Trophoblast cell (in vitro differentiated cells and primary cell): ENCODE measurements at regions not wholly inside any gene's neighbourhood (a gene's known extent, or its start where the extent isn't known, plus 50 kb on each side); places are given as distances from the start of the nearest gene placed in this dataset.

ENCODE experiments used
- DNase-seq, 2 donors: peaks; one replicate each; pipeline ENCODE4 v3.0.0-alpha.2; 2016
- H2AFZ ChIP-seq: 2 replicates; pipeline ENCODE4 v1.6.1; 2013; ENCODE audit warnings: low read length, moderate library complexity, mild to moderate bottlenecking; ENCODE audit not compliant: insufficient read depth, poor library complexity
- H2AK5ac ChIP-seq: 2 replicates; pipeline ENCODE4 v1.6.1; 2013; ENCODE audit warnings: mild to moderate bottlenecking, low read length
- H2BK120ac ChIP-seq: 2 replicates; pipeline ENCODE4 v1.6.1; 2013; ENCODE audit warnings: low read length, mild to moderate bottlenecking, moderate library complexity; ENCODE audit not compliant: insufficient read depth, poor library complexity
- H2BK12ac ChIP-seq: 2 replicates; pipeline ENCODE4 v1.6.1; 2013; ENCODE audit warnings: mild to moderate bottlenecking, low read length, moderate library complexity
- H2BK5ac ChIP-seq: 2 replicates; pipeline ENCODE4 v1.6.1; 2013; ENCODE audit warnings: low read length, low read depth, moderate library complexity, mild to moderate bottlenecking; ENCODE audit not compliant: poor library complexity
- H3K14ac ChIP-seq: 2 replicates; pipeline ENCODE4 v1.6.1; 2013; ENCODE audit warnings: mild to moderate bottlenecking, low read length
- H3K18ac ChIP-seq: 2 replicates; pipeline ENCODE4 v1.6.1; 2013; ENCODE audit warnings: mild to moderate bottlenecking, low read length
- H3K23ac ChIP-seq: 2 replicates; pipeline ENCODE4 v1.6.1; 2013; ENCODE audit warnings: low read length
- H3K27ac ChIP-seq: 2 replicates; pipeline ENCODE4 v1.5.1; 2013; ENCODE audit warnings: low read depth, mild to moderate bottlenecking, inconsistent platforms, low read length, moderate library complexity
- H3K27me3 ChIP-seq: 2 replicates; pipeline ENCODE4 v1.6.1; 2013; ENCODE audit warnings: inconsistent platforms, mild to moderate bottlenecking, low read length, moderate library complexity; ENCODE audit not compliant: insufficient read depth
- H3K36me3 ChIP-seq, 2 experiments: 1 replicate in 1 of 2; 2 replicates in 1 of 2; pipeline ENCODE4 v1.6.1; 2013; ENCODE audit warnings: low read length in 2 of 2, mild to moderate bottlenecking in 2 of 2, moderate library complexity in 1 of 2; ENCODE audit not compliant: insufficient read depth in 2 of 2, control insufficient read depth in 1 of 2
- H3K4ac ChIP-seq: 2 replicates; pipeline ENCODE4 v1.6.1; 2013; ENCODE audit warnings: low read depth, mild to moderate bottlenecking, low read length, moderate library complexity
- H3K4me1 ChIP-seq, 2 experiments: 1 replicate in 1 of 2; 2 replicates in 1 of 2; pipeline ENCODE4 v1.6.1; 2013; ENCODE audit warnings: low read length in 2 of 2, mild to moderate bottlenecking in 2 of 2, moderate library complexity in 1 of 2; ENCODE audit not compliant: insufficient read depth in 2 of 2, control insufficient read depth in 1 of 2
- H3K4me2 ChIP-seq: 2 replicates; pipeline ENCODE4 v1.6.1; 2013; ENCODE audit warnings: inconsistent platforms, mild to moderate bottlenecking, low read length, moderate library complexity
- H3K4me3 ChIP-seq: 2 replicates; pipeline ENCODE4 v1.5.1; 2013; ENCODE audit warnings: mild to moderate bottlenecking, low read depth, low read length, inconsistent platforms
- H3K79me1 ChIP-seq: one replicate; pipeline ENCODE4 v1.6.1; 2013; ENCODE audit warnings: low read length
- H3K79me2 ChIP-seq: 2 replicates; pipeline ENCODE4 v1.6.1; 2013; ENCODE audit warnings: low read length, mild to moderate bottlenecking; ENCODE audit not compliant: control insufficient read depth, insufficient read depth, poor library complexity
- H3K9ac ChIP-seq: 2 replicates; pipeline ENCODE4 v1.6.1; 2013; ENCODE audit warnings: mild to moderate bottlenecking, low read length
- H3K9me3 ChIP-seq: 2 replicates; pipeline ENCODE4 v1.6.1; 2013; ENCODE audit warnings: low read depth, mild to moderate bottlenecking, control low read depth, inconsistent platforms, low read length; ENCODE audit not compliant: insufficient read depth
- H4K12ac ChIP-seq: 2 replicates; pipeline ENCODE4 v1.6.1; 2013; ENCODE audit warnings: low read depth, mild to moderate bottlenecking, low read length, moderate library complexity
- H4K8ac ChIP-seq: 2 replicates; pipeline ENCODE4 v1.6.1; 2013; ENCODE audit warnings: low read depth, mild to moderate bottlenecking, low read length, moderate library complexity
- H4K91ac ChIP-seq: one replicate; pipeline ENCODE4 v1.6.1; 2013; ENCODE audit warnings: low read depth, mild to moderate bottlenecking, low read length, moderate library complexity
- WGBS: extraction: QIAGEN DNeasy Blood & Tissue Kit; methylation state at CpG from one replicate; pipeline ENCODE4 v1.1.7; 2013; ENCODE audit warnings: missing lambda C conversion rate; ENCODE audit not compliant: insufficient read length, insufficient coverage; ENCODE audit errors: extremely low coverage; 5-methylcytosine and 5-hydroxymethylcytosine counted together

- no peak overlapping the region for H4K8ac ChIP-seq
- H3K79me2 ChIP-seq: no peaks in the 10 kb centered on the region
- H4K12ac ChIP-seq: no peak overlapping the region
- H3K18ac ChIP-seq: no peak overlapping the region
- WGBS: no CpG with 5 or more reads among the region's 4 CpGs
- no peak overlapping the region for H3K9ac ChIP-seq
- peaks cover 12% of the 10 kb centered on the region for H3K9me3 ChIP-seq
- no peak overlapping the region for H2BK120ac ChIP-seq
- H4K91ac ChIP-seq: no peak overlapping the region
- H2BK12ac ChIP-seq: no peak overlapping the region
- H3K27me3 ChIP-seq: no peaks in the 10 kb centered on the region
- H3K27ac ChIP-seq: no peak overlapping the region
- H2BK5ac ChIP-seq: no peak overlapping the region
- no peak for DNase-seq
- H3K14ac ChIP-seq: no peak overlapping the region
- no peaks in the 10 kb centered on the region for H3K36me3 ChIP-seq
- H3K4ac ChIP-seq: no peak overlapping the region
- H3K23ac ChIP-seq: no peak overlapping the region
- no peak overlapping the region for H3K4me3 ChIP-seq
- no peak overlapping the region for H3K4me2 ChIP-seq
- H2AK5ac ChIP-seq: no peak overlapping the region
- no peak overlapping the region for H2AFZ ChIP-seq
- H3K4me1 ChIP-seq: no peaks in the 10 kb centered on the region
- no peaks in the 10 kb centered on the region for H3K79me1 ChIP-seq
Measured at GRCh38 chr19:27691991-27692390, 1521.0 kb downstream of the UQCRFS1 start.

DNA sequence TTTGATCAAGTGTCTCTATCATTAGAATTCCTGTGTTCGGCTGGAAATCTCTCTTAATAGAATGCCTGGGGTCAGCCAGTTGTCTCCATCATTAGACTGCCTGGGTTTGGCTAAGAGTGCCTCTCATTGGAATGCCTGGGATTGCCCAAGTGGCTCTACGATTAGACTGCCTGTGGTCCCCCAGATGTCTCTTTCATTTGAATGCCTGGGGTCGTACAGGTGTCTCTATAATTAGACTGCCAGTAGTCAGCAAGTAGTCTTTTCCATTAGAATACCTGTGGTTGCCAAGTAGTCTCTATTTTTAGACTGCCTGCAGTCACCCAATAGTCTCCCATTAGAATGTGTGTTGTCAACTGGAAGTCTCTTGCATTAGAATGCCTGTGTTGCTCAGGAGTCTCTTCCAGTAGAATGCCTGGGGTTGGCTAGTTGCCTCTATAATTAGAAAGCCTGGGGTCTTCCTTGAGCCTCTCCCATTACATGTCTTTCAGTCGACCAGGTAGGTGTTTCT is 1523.2 kb downstream of the UQCRFS1 start:
- no peaks in the 10 kb centered on the region for H3K4me1 ChIP-seq
- H2AK5ac ChIP-seq: no peak overlapping the region
- no peak overlapping the region for H3K4me3 ChIP-seq
- H3K27me3 ChIP-seq: no peaks in the 10 kb centered on the region
- H3K4ac ChIP-seq: no peak overlapping the region
- H2AFZ ChIP-seq: no peak overlapping the region
- H3K79me2 ChIP-seq: no peaks in the 10 kb centered on the region
- H3K27ac ChIP-seq: no peak overlapping the region
- no peak overlapping the region for H4K12ac ChIP-seq
- H3K23ac ChIP-seq: no peak overlapping the region
- H4K8ac ChIP-seq: no peak overlapping the region
- H3K9ac ChIP-seq: no peak overlapping the region
- no peak overlapping the region for H2BK120ac ChIP-seq
- H2BK12ac ChIP-seq: no peak overlapping the region
- H3K36me3 ChIP-seq: no peaks in the 10 kb centered on the region
- H3K14ac ChIP-seq: no peak overlapping the region
- no peak overlapping the region for H3K18ac ChIP-seq
- no peak overlapping the region for H2BK5ac ChIP-seq
- H4K91ac ChIP-seq: no peak overlapping the region
- H3K9me3 ChIP-seq: peaks cover 10% of the 10 kb centered on the region
- no peak for DNase-seq
- H3K79me1 ChIP-seq: no peaks in the 10 kb centered on the region
- no CpG with 5 or more reads among the region's 4 CpGs for WGBS
- H3K4me2 ChIP-seq: no peak overlapping the region

GRCh38 chr19:27684293-27684692 is 1528.7 kb downstream of the UQCRFS1 start:
- H2BK120ac ChIP-seq: no peak overlapping the region
- H2BK12ac ChIP-seq: no peak overlapping the region
- H3K27ac ChIP-seq: no peak overlapping the region
- no peak overlapping the region for H2BK5ac ChIP-seq
- no peak overlapping the region for H3K23ac ChIP-seq
- no peak overlapping the region for H4K8ac ChIP-seq
- WGBS: no CpG with 5 or more reads among the region's 2 CpGs
- no peaks in the 10 kb centered on the region for H3K4me1 ChIP-seq
- no peak overlapping the region for H4K91ac ChIP-seq
- no peak overlapping the region for H2AK5ac ChIP-seq
- H3K4me3 ChIP-seq: no peak overlapping the region
- no peaks in the 10 kb centered on the region for H3K27me3 ChIP-seq
- H3K4ac ChIP-seq: no peak overlapping the region
- H3K79me2 ChIP-seq: no peaks in the 10 kb centered on the region
- H2AFZ ChIP-seq: no peak overlapping the region
- no peak overlapping the region for H3K4me2 ChIP-seq
- H3K9ac ChIP-seq: no peak overlapping the region
- no peak for DNase-seq
- no peak overlapping the region for H3K14ac ChIP-seq
- no peak overlapping the region for H3K18ac ChIP-seq
- no peaks in the 10 kb centered on the region for H3K79me1 ChIP-seq
- no peak overlapping the region for H4K12ac ChIP-seq
- H3K9me3 ChIP-seq: peaks cover 10% of the 10 kb centered on the region
- H3K36me3 ChIP-seq: no peaks in the 10 kb centered on the region

DNA sequence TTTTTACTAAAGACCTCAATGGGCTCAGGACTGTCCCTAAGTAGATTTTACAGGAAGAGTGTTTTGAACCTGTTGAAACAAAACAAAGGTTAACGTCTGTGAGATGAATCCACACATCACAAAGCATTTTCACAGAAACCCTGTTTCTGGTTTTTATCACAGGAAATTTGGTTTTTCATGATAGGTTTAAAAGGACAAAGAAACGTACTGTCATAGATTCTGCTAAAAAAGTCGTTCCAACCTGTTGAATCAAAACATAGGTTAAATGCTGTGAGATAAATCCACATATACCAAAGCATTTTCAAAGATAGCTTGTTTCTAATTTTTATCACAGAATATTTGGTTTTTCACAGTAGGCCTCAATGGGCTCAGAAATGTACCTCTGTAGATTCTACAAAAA is 1531.0 kb downstream of the UQCRFS1 start:
- Histone ChIP-seq H3K9me3 (peaks cover 13% of the 10 kb centered on the region), H3K4me1 (no peaks in the 10 kb centered on the region), H2BK12ac (no peak overlapping the region), H3K27me3 (no peaks in the 10 kb centered on the region), H2BK5ac (no peak overlapping the region), H4K12ac (no peak overlapping the region), H3K18ac (no peak overlapping the region), H3K14ac (no peak overlapping the region), H2AFZ (no peak overlapping the region), H3K4me3 (no peak overlapping the region), H3K27ac (no peak overlapping the region), H2BK120ac (no peak overlapping the region), H3K79me2 (no peaks in the 10 kb centered on the region), H3K9ac (no peak overlapping the region), H3K79me1 (no peaks in the 10 kb centered on the region), H4K8ac (no peak overlapping the region), H3K23ac (no peak overlapping the region), H3K36me3 (no peaks in the 10 kb centered on the region), H3K4me2 (no peak overlapping the region), H2AK5ac (no peak overlapping the region), H4K91ac (no peak overlapping the region), H3K4ac (no peak overlapping the region)
- no CpG with 5 or more reads among the region's 3 CpGs for WGBS
- DNase-seq: no peak
